GM13976 (cell line): ENCODE measurements at regions not wholly inside any gene's neighbourhood (a gene's known extent, or its start where the extent isn't known, plus 50 kb on each side); places are given as distances from the start of the nearest gene placed in this dataset.

Experiments
- DNase-seq: peaks from one replicate; pipeline ENCODE4 v3.0.0; 2012; ENCODE audit warnings: low spot score
- CTCF ChIP-seq: IDR thresholded peaks from 2 replicates; pipeline ENCODE4 v1.5.1; 2012; ENCODE audit warnings: borderline replicate concordance, mild to moderate bottlenecking; ENCODE audit not compliant: insufficient read depth; ENCODE audit errors: extremely low read depth, missing control alignments, control extremely low read depth
- in situ Hi-C: fragments of 300-500 bp; cut with MboI; formaldehyde crosslinking; loops from one replicate; pipeline ENCODE4 v1.12.0; 2022; ENCODE audit warnings: low sequenced_read_pairs, mixed read lengths, inconsistent platforms; ENCODE audit not compliant: unreplicated experiment

- no peak for DNase-seq
- in situ Hi-C loops = no loop called here
- TF ChIP-seq CTCF = no peak
These were observed 150.0 kb downstream of the RTP4 start for GRCh38 chr3:187518207-187518606.

- in situ Hi-C loops = no loop called here
- DNase-seq = no peak
- no peak for TF ChIP-seq CTCF
These were observed 148.4 kb downstream of the RTP4 start for GRCh38 chr3:187516446-187517185.

- in situ Hi-C loops = no loop called here
- DNase-seq = no peak
- TF ChIP-seq CTCF = no peak
These were observed 139.7 kb downstream of the RTP4 start for GRCh38 chr3:187507905-187508304.

GRCh38 chr3:187507266-187507665 is 139.1 kb downstream of the RTP4 start:
- TF ChIP-seq CTCF = no peak
- in situ Hi-C loops = no loop called here
- DNase-seq = no peak

GRCh38 chr3:187504435-187504834 is 136.2 kb downstream of the RTP4 start:
- no peak for DNase-seq
- TF ChIP-seq CTCF = no peak
- in situ Hi-C loops = no loop called here

GRCh38 chr3:187498211-187498724 is 130.1 kb downstream of the RTP4 start:
- in situ Hi-C loops = no loop called here
- DNase-seq = no peak

More at GRCh38 chr3:187498211-187498724, 130.1 kb downstream of the RTP4 start:
- no peak for TF ChIP-seq CTCF
